ENCODE measurements at regions not wholly inside any gene's neighbourhood (a gene's known extent, or its start where the extent isn't known, plus 50 kb on each side); places are given as distances from the start of the nearest gene placed in this dataset.
"Not testable (repeated sequence)": the region's sequence is repeated elsewhere in the genome, so short reads cannot be mapped to it uniquely, and the experiment has no call there.

GRCh38 chr3:106531771-106532329, 663.0 kb upstream of the CBLB start:
- not testable (repeated sequence) for H3K9ac ChIP-seq (ENCODE audit: low read depth, low read length); H3K27me3 ChIP-seq (ENCODE audit: control insufficient read depth, insufficient read depth, low read length); H3K4me3 ChIP-seq (ENCODE audit: low read length); H3K4me2 ChIP-seq (ENCODE audit: low read length); H3K9me3 ChIP-seq (replicated peaks; ENCODE audit: low read length); H3K4me1 ChIP-seq (ENCODE audit: control insufficient read depth, insufficient read depth, low read length); H3K36me3 ChIP-seq (ENCODE audit: insufficient read depth, low read length)

- Histone ChIP-seq H3K4me2 (ENCODE audit: low read length) (no peak overlapping the region), H3K9me3 (replicated peaks; ENCODE audit: low read length) (no peaks in the 10 kb centered on the region), H3K9ac (ENCODE audit: low read depth, low read length) (no peak overlapping the region), H3K4me3 (ENCODE audit: low read length) (no peak overlapping the region), H3K27me3 (ENCODE audit: control insufficient read depth, insufficient read depth, low read length) (no peaks in the 10 kb centered on the region), H3K4me1 (ENCODE audit: control insufficient read depth, insufficient read depth, low read length) (no peaks in the 10 kb centered on the region), H3K36me3 (ENCODE audit: insufficient read depth, low read length) (no peaks in the 10 kb centered on the region)
These were observed 664.4 kb upstream of the CBLB start for GRCh38 chr3:106533093-106533787.

GRCh38 chr3:106533788-106534160, 665.0 kb upstream of the CBLB start:
- Histone ChIP-seq H3K9ac (ENCODE audit: low read depth, low read length) (no peak overlapping the region), H3K9me3 (replicated peaks; ENCODE audit: low read length) (no peaks in the 10 kb centered on the region), H3K36me3 (ENCODE audit: insufficient read depth, low read length) (no peaks in the 10 kb centered on the region), H3K4me1 (ENCODE audit: control insufficient read depth, insufficient read depth, low read length) (no peaks in the 10 kb centered on the region), H3K27me3 (ENCODE audit: control insufficient read depth, insufficient read depth, low read length) (no peaks in the 10 kb centered on the region), H3K4me2 (ENCODE audit: low read length) (no peak overlapping the region), H3K4me3 (ENCODE audit: low read length) (no peak overlapping the region)

GRCh38 chr3:106534206-106534605, 665.4 kb upstream of the CBLB start:
- H3K9ac ChIP-seq (ENCODE audit: low read depth, low read length): no peak overlapping the region
- H3K9me3 ChIP-seq (replicated peaks; ENCODE audit: low read length): no peaks in the 10 kb centered on the region
- H3K36me3 ChIP-seq (ENCODE audit: insufficient read depth, low read length): no peaks in the 10 kb centered on the region
- no peak overlapping the region for H3K4me3 ChIP-seq (ENCODE audit: low read length)
- no peak overlapping the region for H3K4me2 ChIP-seq (ENCODE audit: low read length)
- H3K4me1 ChIP-seq (ENCODE audit: control insufficient read depth, insufficient read depth, low read length): no peaks in the 10 kb centered on the region
- no peaks in the 10 kb centered on the region for H3K27me3 ChIP-seq (ENCODE audit: control insufficient read depth, insufficient read depth, low read length)

- Histone ChIP-seq H3K27me3 (ENCODE audit: control insufficient read depth, insufficient read depth, low read length) (no peaks in the 10 kb centered on the region), H3K9ac (ENCODE audit: low read depth, low read length) (no peak overlapping the region), H3K36me3 (ENCODE audit: insufficient read depth, low read length) (no peaks in the 10 kb centered on the region), H3K9me3 (replicated peaks; ENCODE audit: low read length) (no peaks in the 10 kb centered on the region), H3K4me1 (ENCODE audit: control insufficient read depth, insufficient read depth, low read length) (peaks cover 5% of the 10 kb centered on the region), H3K4me3 (ENCODE audit: low read length) (no peak overlapping the region), H3K4me2 (ENCODE audit: low read length) (no peak overlapping the region)
These were observed 671.9 kb upstream of the CBLB start for GRCh38 chr3:106540743-106541142.

- Histone ChIP-seq H3K4me1 (ENCODE audit: control insufficient read depth, insufficient read depth, low read length) (peaks cover 5% of the 10 kb centered on the region), H3K9ac (ENCODE audit: low read depth, low read length) (no peak overlapping the region), H3K27me3 (ENCODE audit: control insufficient read depth, insufficient read depth, low read length) (no peaks in the 10 kb centered on the region), H3K4me3 (ENCODE audit: low read length) (no peak overlapping the region), H3K4me2 (ENCODE audit: low read length) (no peak overlapping the region), H3K9me3 (replicated peaks; ENCODE audit: low read length) (no peaks in the 10 kb centered on the region), H3K36me3 (ENCODE audit: insufficient read depth, low read length) (no peaks in the 10 kb centered on the region)
These were observed 673.4 kb upstream of the CBLB start for GRCh38 chr3:106542101-106542769.

GRCh38 chr3:106552351-106553043, 683.7 kb upstream of the CBLB start:
- H3K4me1 ChIP-seq (ENCODE audit: control insufficient read depth, insufficient read depth, low read length): no peaks in the 10 kb centered on the region
- no peaks in the 10 kb centered on the region for H3K36me3 ChIP-seq (ENCODE audit: insufficient read depth, low read length)
- H3K27me3 ChIP-seq (ENCODE audit: control insufficient read depth, insufficient read depth, low read length): no peaks in the 10 kb centered on the region
- no peak overlapping the region for H3K9ac ChIP-seq (ENCODE audit: low read depth, low read length)
- no peaks in the 10 kb centered on the region for H3K9me3 ChIP-seq (replicated peaks; ENCODE audit: low read length)
- no peak overlapping the region for H3K4me3 ChIP-seq (ENCODE audit: low read length)
- H3K4me2 ChIP-seq (ENCODE audit: low read length): no peak overlapping the region

GRCh38 chr3:106560451-106560966, 691.7 kb upstream of the CBLB start:
- Histone ChIP-seq H3K9ac (ENCODE audit: low read depth, low read length) (peak overlapping the region; percentile 15), H3K4me3 (ENCODE audit: low read length) (no peak overlapping the region), H3K9me3 (replicated peaks; ENCODE audit: low read length) (no peaks in the 10 kb centered on the region), H3K4me2 (ENCODE audit: low read length) (peak overlapping the region; percentile 71), H3K4me1 (ENCODE audit: control insufficient read depth, insufficient read depth, low read length) (peaks cover 21% of the 10 kb centered on the region), H3K36me3 (ENCODE audit: insufficient read depth, low read length) (no peaks in the 10 kb centered on the region), H3K27me3 (ENCODE audit: control insufficient read depth, insufficient read depth, low read length) (no peaks in the 10 kb centered on the region)

GRCh38 chr3:106566277-106566676, 697.5 kb upstream of the CBLB start:
- H3K4me3 ChIP-seq (ENCODE audit: low read length): no peak overlapping the region
- H3K4me1 ChIP-seq (ENCODE audit: control insufficient read depth, insufficient read depth, low read length): peaks cover 5% of the 10 kb centered on the region
- no peak overlapping the region for H3K9ac ChIP-seq (ENCODE audit: low read depth, low read length)
- H3K9me3 ChIP-seq (replicated peaks; ENCODE audit: low read length): no peaks in the 10 kb centered on the region
- no peaks in the 10 kb centered on the region for H3K36me3 ChIP-seq (ENCODE audit: insufficient read depth, low read length)
- H3K4me2 ChIP-seq (ENCODE audit: low read length): no peak overlapping the region
- H3K27me3 ChIP-seq (ENCODE audit: control insufficient read depth, insufficient read depth, low read length): no peaks in the 10 kb centered on the region

GRCh38 chr3:106570426-106570825, 701.6 kb upstream of the CBLB start:
- Histone ChIP-seq H3K4me1 (ENCODE audit: control insufficient read depth, insufficient read depth, low read length) (no peaks in the 10 kb centered on the region), H3K4me2 (ENCODE audit: low read length) (no peak overlapping the region), H3K27me3 (ENCODE audit: control insufficient read depth, insufficient read depth, low read length) (no peaks in the 10 kb centered on the region), H3K4me3 (ENCODE audit: low read length) (no peak overlapping the region), H3K36me3 (ENCODE audit: insufficient read depth, low read length) (no peaks in the 10 kb centered on the region), H3K9ac (ENCODE audit: low read depth, low read length) (no peak overlapping the region), H3K9me3 (replicated peaks; ENCODE audit: low read length) (no peaks in the 10 kb centered on the region)

GRCh38 chr3:106573605-106574004, 704.8 kb upstream of the CBLB start:
- Histone ChIP-seq H3K4me1 (ENCODE audit: control insufficient read depth, insufficient read depth, low read length) (peaks cover 5% of the 10 kb centered on the region), H3K27me3 (ENCODE audit: control insufficient read depth, insufficient read depth, low read length) (no peaks in the 10 kb centered on the region), H3K36me3 (ENCODE audit: insufficient read depth, low read length) (no peaks in the 10 kb centered on the region), H3K4me3 (ENCODE audit: low read length) (no peak overlapping the region), H3K9ac (ENCODE audit: low read depth, low read length) (no peak overlapping the region), H3K4me2 (ENCODE audit: low read length) (no peak overlapping the region), H3K9me3 (replicated peaks; ENCODE audit: low read length) (no peaks in the 10 kb centered on the region)

Measured in skeletal muscle satellite cell (primary cell).